ACC112 (cell line): ENCODE measurements at regions not wholly inside any gene's neighbourhood (a gene's known extent, or its start where the extent isn't known, plus 50 kb on each side); places are given as distances from the start of the nearest gene placed in this dataset.
"Not testable (repeated sequence)": the region's sequence is repeated elsewhere in the genome, so short reads cannot be mapped to it uniquely, and the experiment has no call there.

Source experiments
- H2AFZ ChIP-seq: fragments of 200-600 bp; sonication (generic); one replicate; pipeline ENCODE4 v1.6.0; 2017; ENCODE audit warnings: antibody characterized with exemption, low read length; ENCODE audit not compliant: unreplicated experiment
- H3K27ac ChIP-seq: fragments of 200-600 bp; sonication (generic); 2 replicates; pipeline ENCODE4 v1.5.1; 2014; ENCODE audit warnings: low read depth, mild to moderate bottlenecking, antibody characterized with exemption, low read length, moderate library complexity
- H3K27me3 ChIP-seq: fragments of 200-600 bp; sonication (generic); 2 replicates; pipeline ENCODE4 v1.6.1; 2014; ENCODE audit warnings: mild to moderate bottlenecking, antibody characterized with exemption, low read length, moderate library complexity, mixed read lengths; ENCODE audit not compliant: insufficient read depth
- H3K36me3 ChIP-seq: fragments of 200-600 bp; sonication (generic); 2 replicates; pipeline ENCODE4 v1.6.1; 2016; ENCODE audit warnings: mild to moderate bottlenecking, antibody characterized with exemption, low read length, moderate library complexity, mixed read lengths; ENCODE audit not compliant: insufficient read depth
- H3K4me1 ChIP-seq: fragments of 200-600 bp; sonication (generic); one replicate; pipeline ENCODE4 v1.6.1; 2016; ENCODE audit warnings: low read length, mixed read lengths; ENCODE audit not compliant: insufficient read depth, unreplicated experiment, control insufficient read depth
- H3K4me3 ChIP-seq: fragments of 200-600 bp; sonication (generic); 2 replicates; pipeline ENCODE4 v1.5.1; 2014; ENCODE audit warnings: mild to moderate bottlenecking, low read depth, low read length
- H3K79me2 ChIP-seq: fragments of 200-600 bp; sonication (generic); one replicate; pipeline ENCODE4 v1.6.0; 2016; ENCODE audit warnings: low read length; ENCODE audit not compliant: control insufficient read depth, unreplicated experiment, insufficient read depth

DNA sequence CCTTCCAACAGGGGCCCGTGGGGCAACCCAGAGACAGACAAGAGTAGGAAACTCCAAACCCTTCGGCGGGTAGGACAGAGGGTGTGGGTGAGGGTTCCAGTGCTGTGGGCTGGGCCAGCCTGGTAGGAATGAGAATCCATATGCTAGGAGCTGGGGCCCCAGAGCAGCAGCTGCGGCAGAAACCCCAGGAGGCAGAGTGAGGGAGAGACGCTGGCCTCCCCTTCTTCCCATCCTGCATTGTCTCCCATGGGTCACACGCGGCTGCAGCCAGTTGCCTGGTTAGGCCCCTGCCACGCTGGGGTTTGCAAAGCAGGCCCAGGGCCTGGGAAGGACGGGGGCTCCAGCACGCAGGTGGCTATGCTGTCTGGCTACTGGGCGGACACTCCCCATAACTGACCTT lies 113.1 kb upstream of the CCZ1B start:
- not testable (repeated sequence) for H3K4me1 ChIP-seq, H3K27ac ChIP-seq, H3K36me3 ChIP-seq, H3K79me2 ChIP-seq, H3K27me3 ChIP-seq, H3K4me3 ChIP-seq, H2AFZ ChIP-seq

DNA sequence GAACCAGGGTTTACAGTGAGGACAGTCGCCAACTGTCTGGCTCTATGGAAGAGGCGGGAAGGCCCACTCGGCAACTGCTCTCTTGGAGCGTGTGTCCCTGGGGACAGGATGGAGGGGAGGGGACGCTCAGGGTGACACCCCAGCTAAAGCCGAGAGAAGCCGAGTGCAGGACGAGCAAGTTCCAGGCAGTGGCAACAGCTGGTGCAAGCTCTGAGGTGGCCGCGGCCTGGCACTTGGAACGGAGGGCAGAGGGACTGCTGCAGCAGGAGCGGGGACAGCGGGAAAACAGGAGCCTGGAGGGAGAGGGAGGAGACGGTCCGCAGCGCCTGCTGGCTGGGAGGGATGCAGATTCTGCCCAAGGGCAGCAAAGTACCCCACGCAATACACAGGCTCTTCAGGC lies 113.8 kb upstream of the CCZ1B start:
- not testable (repeated sequence) for H3K27ac ChIP-seq, H3K27me3 ChIP-seq, H3K4me1 ChIP-seq, H3K4me3 ChIP-seq, H3K36me3 ChIP-seq, H2AFZ ChIP-seq, H3K79me2 ChIP-seq

DNA sequence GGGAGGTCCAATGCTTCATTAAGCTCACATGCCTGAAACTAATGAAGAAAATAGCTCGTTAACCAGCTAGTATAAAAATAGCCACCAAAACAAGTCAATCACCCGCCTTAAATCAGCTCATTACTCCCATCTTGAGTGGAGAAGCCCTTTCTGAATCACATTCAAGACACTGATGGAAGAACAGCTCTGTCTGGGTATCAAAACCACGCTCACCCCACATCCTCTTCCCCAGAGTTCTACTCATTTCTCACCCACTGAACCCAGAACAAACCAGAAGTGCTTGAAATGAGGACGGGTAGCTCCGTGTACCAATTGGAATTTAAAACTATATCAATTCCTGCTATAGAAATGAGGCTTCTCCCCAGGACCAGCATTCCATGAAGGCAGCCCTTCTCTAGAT lies 120.8 kb upstream of the CCZ1B start:
- H3K79me2 ChIP-seq, H2AFZ ChIP-seq, H3K27ac ChIP-seq, H3K27me3 ChIP-seq, H3K4me1 ChIP-seq, H3K4me3 ChIP-seq, H3K36me3 ChIP-seq: not testable (repeated sequence)

DNA sequence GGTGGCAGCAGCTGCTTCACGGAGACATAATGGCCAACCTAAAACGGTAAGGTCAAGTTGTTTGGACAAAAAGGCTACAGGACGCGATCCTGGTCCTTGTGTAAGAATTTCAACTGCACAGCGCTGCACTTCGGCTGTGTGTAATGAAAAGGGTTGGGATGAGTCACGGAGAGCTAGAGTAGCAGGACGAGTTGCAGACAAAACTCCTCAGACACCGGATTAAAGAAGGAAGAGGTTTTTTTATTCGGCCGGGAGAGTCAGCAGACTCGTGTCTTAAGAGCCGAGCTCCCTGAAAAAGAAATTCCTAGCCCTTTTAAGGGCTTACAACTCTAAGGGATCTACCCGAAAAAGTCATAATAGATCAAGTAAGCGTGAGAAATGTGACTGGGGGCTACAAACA lies 124.2 kb upstream of the CCZ1B start:
- not testable (repeated sequence) for H3K27me3 ChIP-seq, H3K4me3 ChIP-seq, H3K36me3 ChIP-seq, H3K27ac ChIP-seq, H2AFZ ChIP-seq, H3K4me1 ChIP-seq, H3K79me2 ChIP-seq

DNA sequence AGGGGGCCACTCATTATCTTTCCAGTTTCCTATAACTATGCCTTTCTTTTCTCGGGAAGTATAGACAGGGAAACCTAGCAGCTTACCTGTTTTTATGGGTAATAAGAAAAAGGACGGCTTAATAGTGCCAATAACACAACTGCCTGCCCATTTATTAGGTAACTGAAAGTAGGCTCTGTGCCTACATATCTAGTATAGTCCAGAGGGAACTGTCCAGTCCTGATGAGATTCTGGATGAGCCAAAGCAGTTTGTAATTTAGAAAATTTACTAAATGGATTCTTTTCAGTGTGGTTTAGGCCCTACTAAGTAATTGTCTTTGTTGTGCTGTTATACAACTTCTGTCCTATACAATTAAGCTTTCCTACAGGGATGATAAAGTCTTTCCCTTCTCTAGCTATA lies 125.5 kb upstream of the CCZ1B start:
- not testable (repeated sequence) for H3K36me3 ChIP-seq, H3K4me3 ChIP-seq, H3K27ac ChIP-seq, H3K27me3 ChIP-seq, H3K79me2 ChIP-seq, H2AFZ ChIP-seq, H3K4me1 ChIP-seq

DNA sequence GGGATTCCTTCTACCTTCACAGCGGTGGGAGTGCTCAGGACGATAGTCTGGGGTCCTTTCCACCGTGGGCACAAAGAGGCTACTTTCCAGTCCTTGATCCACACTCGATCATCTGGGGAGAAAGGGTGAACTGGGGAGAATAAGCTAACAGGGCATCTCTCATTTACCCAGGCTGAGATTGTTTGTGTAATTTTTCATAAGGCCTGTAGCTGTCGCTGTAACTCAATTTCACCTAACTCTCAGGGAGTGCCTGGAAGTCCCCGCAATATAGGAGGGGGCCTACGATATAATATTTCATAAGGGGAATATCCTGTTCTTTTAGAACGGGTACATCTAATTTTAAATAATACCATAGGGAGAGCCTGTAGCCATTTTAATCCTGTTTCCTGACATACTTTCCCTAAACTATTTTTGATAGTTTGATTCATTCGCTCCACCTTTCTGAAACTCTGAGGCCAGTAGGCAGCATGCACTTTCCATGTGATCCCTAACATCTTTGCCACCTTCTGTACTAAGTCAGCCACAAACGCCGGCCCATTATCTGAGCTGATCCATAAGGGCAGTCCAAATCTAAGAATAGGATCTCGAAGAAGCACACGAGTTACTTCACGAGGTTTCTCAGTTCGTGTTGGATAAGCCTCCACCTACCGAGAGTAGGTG lies 127.2 kb upstream of the CCZ1B start:
- not testable (repeated sequence) for H3K27me3 ChIP-seq, H2AFZ ChIP-seq, H3K36me3 ChIP-seq, H3K27ac ChIP-seq, H3K4me1 ChIP-seq, H3K4me3 ChIP-seq, H3K79me2 ChIP-seq

DNA sequence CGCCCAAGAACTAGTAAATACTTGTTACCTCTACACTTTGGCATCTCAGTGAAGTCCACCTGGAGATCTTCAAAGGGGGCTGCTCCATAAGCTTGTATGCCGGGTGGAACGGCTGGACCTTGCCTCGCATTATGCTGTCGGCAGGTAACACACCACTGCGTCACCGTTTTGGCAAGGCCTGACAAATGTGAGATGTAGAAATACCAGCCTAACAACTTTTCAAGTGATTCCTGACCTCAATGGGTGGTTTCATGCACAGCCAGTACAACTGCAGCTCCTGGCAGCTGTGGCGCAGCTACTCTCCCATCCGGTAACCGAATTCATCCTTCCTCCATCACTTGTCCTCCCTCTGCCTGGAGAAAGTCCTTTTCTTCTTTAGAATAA lies 127.7 kb upstream of the CCZ1B start:
- H3K27ac ChIP-seq, H3K27me3 ChIP-seq, H3K36me3 ChIP-seq, H3K79me2 ChIP-seq, H2AFZ ChIP-seq, H3K4me3 ChIP-seq, H3K4me1 ChIP-seq: not testable (repeated sequence)

DNA sequence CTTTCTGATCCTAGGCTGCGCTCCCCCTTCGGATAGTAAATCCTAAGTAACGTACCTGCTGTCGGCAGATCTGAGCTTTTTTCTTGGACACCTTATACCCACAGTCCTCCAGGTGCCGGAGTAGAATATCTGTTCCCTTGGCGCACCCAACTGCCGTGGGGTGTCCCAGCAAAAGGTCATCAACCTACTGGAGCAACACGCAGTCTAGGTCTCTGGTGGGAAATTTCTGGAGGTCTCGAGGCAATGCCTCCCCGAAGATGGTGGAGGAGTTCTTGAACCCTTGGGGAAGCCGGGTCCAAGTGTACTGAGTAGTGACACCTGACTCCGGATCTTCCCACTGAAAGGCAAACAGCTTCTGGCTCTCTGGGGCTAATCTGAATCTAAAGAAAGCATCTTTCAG lies 129.3 kb upstream of the CCZ1B start:
- H3K27me3 ChIP-seq, H2AFZ ChIP-seq, H3K27ac ChIP-seq, H3K4me3 ChIP-seq, H3K79me2 ChIP-seq, H3K36me3 ChIP-seq, H3K4me1 ChIP-seq: not testable (repeated sequence)

DNA sequence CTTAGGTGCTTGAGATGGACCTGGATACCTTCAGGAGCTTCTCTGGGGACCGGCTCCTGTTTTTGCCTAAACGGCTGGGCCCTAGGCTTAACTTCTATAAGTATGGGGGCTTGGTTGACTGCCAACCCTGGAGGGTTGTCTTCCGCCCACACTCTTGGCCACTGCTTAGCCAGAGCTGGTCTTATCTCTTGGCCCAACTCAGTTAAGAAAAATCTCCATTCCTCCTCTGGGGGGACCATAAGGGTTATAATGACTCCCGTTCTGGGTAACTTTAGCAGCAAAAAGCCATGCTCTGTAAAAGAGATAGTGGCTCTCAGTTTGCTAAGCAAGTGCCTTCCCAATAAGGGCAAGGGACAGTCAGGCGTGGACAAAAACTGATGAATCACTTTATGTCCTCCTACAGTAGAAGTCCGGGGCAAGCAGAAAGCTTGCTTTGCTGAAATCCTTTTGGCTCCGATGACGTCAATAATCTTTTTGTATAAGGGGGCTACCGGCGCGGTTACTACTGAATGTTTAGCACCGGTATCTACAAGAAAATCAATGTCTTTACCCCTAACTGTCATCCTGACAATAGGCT lies 130.0 kb upstream of the CCZ1B start:
- H3K79me2 ChIP-seq, H2AFZ ChIP-seq, H3K4me3 ChIP-seq, H3K36me3 ChIP-seq, H3K4me1 ChIP-seq, H3K27ac ChIP-seq, H3K27me3 ChIP-seq: not testable (repeated sequence)

DNA sequence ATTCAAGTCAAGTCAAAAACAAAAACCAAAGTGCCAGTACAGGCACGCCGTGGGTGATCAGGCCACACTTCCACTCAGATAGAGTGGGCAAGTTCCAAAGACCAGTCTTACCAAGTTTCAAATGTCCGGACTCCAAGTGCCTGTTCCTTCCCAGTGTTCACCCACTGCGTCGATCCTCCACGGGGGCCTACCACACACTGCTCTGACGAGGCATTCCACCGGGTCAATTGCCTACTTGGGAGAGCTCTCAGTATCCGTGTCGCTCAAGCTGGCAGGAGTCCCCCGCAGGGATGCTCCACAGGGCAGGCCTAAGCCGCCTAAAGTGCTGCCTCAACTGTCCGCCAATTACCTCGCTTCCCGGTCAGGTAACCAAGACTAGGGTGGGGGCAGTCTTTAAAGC lies 132.3 kb upstream of the CCZ1B start:
- not testable (repeated sequence) for H2AFZ ChIP-seq, H3K27ac ChIP-seq, H3K4me3 ChIP-seq, H3K27me3 ChIP-seq, H3K36me3 ChIP-seq, H3K4me1 ChIP-seq, H3K79me2 ChIP-seq

DNA sequence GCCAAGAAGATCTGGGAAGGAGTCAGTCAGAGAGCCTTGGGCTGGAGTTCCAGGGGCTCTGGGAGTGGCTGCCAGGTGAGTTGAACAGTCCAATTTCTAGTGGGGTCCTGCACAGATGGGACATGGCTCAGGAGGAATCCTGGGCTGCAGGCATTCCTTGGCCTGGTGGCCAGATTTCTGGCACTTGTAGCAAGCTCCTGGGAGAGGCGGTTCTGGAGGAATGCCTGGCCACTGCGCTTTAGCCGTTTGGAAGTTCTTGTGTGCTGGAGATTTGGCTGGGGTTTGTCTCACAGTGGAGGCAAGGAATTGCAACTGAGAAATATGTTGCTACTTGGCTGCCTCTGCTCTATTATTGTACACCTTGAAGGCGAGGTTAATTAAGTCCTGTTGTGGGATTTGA lies 133.9 kb upstream of the CCZ1B start:
- not testable (repeated sequence) for H3K79me2 ChIP-seq, H3K4me1 ChIP-seq, H3K27ac ChIP-seq, H3K36me3 ChIP-seq, H2AFZ ChIP-seq, H3K4me3 ChIP-seq, H3K27me3 ChIP-seq
